Right atrium auricular region (tissue), 2 donors: ENCODE measurements at regions not wholly inside any gene's neighbourhood (a gene's known extent, or its start where the extent isn't known, plus 50 kb on each side); places are given as distances from the start of the nearest gene placed in this dataset.
"Not testable (repeated sequence)": the region's sequence is repeated elsewhere in the genome, so short reads cannot be mapped to it uniquely, and the experiment has no call there.

Experiments
- DNase-seq: peaks from one replicate; pipeline ENCODE4 v3.0.0-alpha.2; 2019; ENCODE audit warnings: low spot score
- H3K27ac ChIP-seq, 2 donors: fragments of 200-600 bp; sonication (generic); 1 replicate in 1 of 2; 2 replicates in 1 of 2; pipeline ENCODE4 v1.5.1; 2016 to 2019
- H3K27me3 ChIP-seq, 2 donors: fragments of 200-600 bp; sonication (generic); one replicate each; pipeline versions ENCODE4 v1.5.1 to v1.6.0; 2017 to 2019
- H3K36me3 ChIP-seq: fragments of 200-600 bp; sonication (generic); one replicate; pipeline ENCODE4 v1.5.1; 2016
- H3K4me1 ChIP-seq, 2 donors: fragments of 200-600 bp; sonication (generic); one replicate each; pipeline versions ENCODE4 v1.5.1 to v1.6.0; 2017 to 2019
- H3K4me3 ChIP-seq, 2 donors: fragments of 200-600 bp; sonication (generic); 1 replicate in 1 of 2; 2 replicates in 1 of 2; pipeline ENCODE4 v1.5.1; 2017 to 2019; ENCODE audit warnings: mild to moderate bottlenecking in 1 of 2, moderate library complexity in 1 of 2
- H3K9me3 ChIP-seq, 2 donors: fragments of 200-600 bp; sonication (generic); one replicate each; pipeline ENCODE4 v1.5.1; 2019
- CTCF ChIP-seq, 2 donors: fragments of 200-600 bp; sonication (generic); IDR thresholded peaks; one replicate each; pipeline ENCODE4 v1.5.1; 2019; ENCODE audit warnings: antibody characterized with exemption in 2 of 2

- H3K9me3 ChIP-seq, result no peaks in the 10 kb centered on the region
- no peaks in the 10 kb centered on the region for H3K27me3 ChIP-seq
- no peaks in the 10 kb centered on the region for H3K36me3 ChIP-seq
- no peak overlapping the region for H3K4me3 ChIP-seq
- no peak for DNase-seq
- H3K4me1 ChIP-seq, result peaks cover 0 to 19% of the 10 kb centered on the region in 2 donors
- TF ChIP-seq CTCF (IDR thresholded peaks at IDR 0.05), result no peak
- no peak overlapping the region for H3K27ac ChIP-seq
Observed at GRCh38 chr4:87912164-87913004, 63.1 kb upstream of the SPP1 start.

GRCh38 chr4:87913896-87914295, 61.6 kb upstream of the SPP1 start:
- Histone ChIP-seq H3K27me3 (no peaks in the 10 kb centered on the region), H3K4me3 (no peak overlapping the region), H3K36me3 (no peaks in the 10 kb centered on the region), H3K4me1 (peaks cover 0 to 19% of the 10 kb centered on the region in 2 donors), H3K9me3 (no peaks in the 10 kb centered on the region), H3K27ac (no peak overlapping the region)
- no peak for TF ChIP-seq CTCF (IDR thresholded peaks at IDR 0.05)
- no peak for DNase-seq

GRCh38 chr4:87915621-87916020, 59.9 kb upstream of the SPP1 start:
- no peaks in the 10 kb centered on the region for H3K27me3 ChIP-seq
- H3K36me3 ChIP-seq, result no peaks in the 10 kb centered on the region
- TF ChIP-seq CTCF (IDR thresholded peaks at IDR 0.05), result no peak
- H3K4me3 ChIP-seq, result no peak overlapping the region
- H3K4me1 ChIP-seq, result peaks cover 0 to 19% of the 10 kb centered on the region in 2 donors
- no peak overlapping the region for H3K27ac ChIP-seq
- no peaks in the 10 kb centered on the region for H3K9me3 ChIP-seq
- no peak for DNase-seq

GRCh38 chr4:87916626-87917025, 58.9 kb upstream of the SPP1 start:
- Histone ChIP-seq H3K27me3 (no peaks in the 10 kb centered on the region), H3K4me3 (no peak overlapping the region), H3K9me3 (no peaks in the 10 kb centered on the region), H3K27ac (no peak overlapping the region), H3K36me3 (no peaks in the 10 kb centered on the region), H3K4me1 (peaks cover 0 to 11% of the 10 kb centered on the region in 2 donors)
- TF ChIP-seq CTCF (IDR thresholded peaks at IDR 0.05), result no peak
- no peak for DNase-seq

GRCh38 chr4:87917911-87918310, 57.6 kb upstream of the SPP1 start:
- H3K4me3 ChIP-seq, H3K27me3 ChIP-seq, H3K9me3 ChIP-seq, H3K36me3 ChIP-seq, H3K27ac ChIP-seq, H3K4me1 ChIP-seq, DNase-seq: not testable (repeated sequence)

- H3K4me1 ChIP-seq, result no peaks in the 10 kb centered on the region
- H3K4me3 ChIP-seq, result no peak overlapping the region
- DNase-seq, result no peak
- H3K27ac ChIP-seq, result no peak overlapping the region
- H3K27me3 ChIP-seq, result no peaks in the 10 kb centered on the region
- TF ChIP-seq CTCF (IDR thresholded peaks at IDR 0.05), result no peak
- no peaks in the 10 kb centered on the region for H3K36me3 ChIP-seq
- no peaks in the 10 kb centered on the region for H3K9me3 ChIP-seq
Observed at GRCh38 chr4:87918314-87919058, 57.0 kb upstream of the SPP1 start.

- not testable (repeated sequence) for H3K36me3 ChIP-seq, DNase-seq, H3K4me3 ChIP-seq, H3K4me1 ChIP-seq, H3K27me3 ChIP-seq, H3K9me3 ChIP-seq, H3K27ac ChIP-seq
Observed at GRCh38 chr4:87919304-87919703, 56.2 kb upstream of the SPP1 start.
